HepG2 (cell line): ENCODE measurements at regions not wholly inside any gene's neighbourhood (a gene's known extent, or its start where the extent isn't known, plus 50 kb on each side); places are given as distances from the start of the nearest gene placed in this dataset.

Experiments
- ATAC-seq: fragments of 200-7000 bp; cut with Tn5 transposase; 3 replicates; pipeline ENCODE4 v1.9.1; 2020; ENCODE audit warnings: mild to moderate bottlenecking, moderate library complexity
- BruUV-seq: library from RNA; stranded (reverse); fragments of 400-500 nt; replicated peaks from 2 replicates; lab custom pipeline; 2021; lab: Mats Ljungman, UMichigan
- CTCF ChIA-PET: fragments of 300-600 bp; formaldehyde crosslinking; extraction: SDS; loops from one replicate; lab custom pipeline; 2021; ENCODE audit warnings: low total read pairs, inconsistent platforms, low intra/inter-chr PET ratio; lab: Yijun Ruan, JAX
- POLR2A ChIA-PET: fragments of 350-600 bp; sonication (Branson Sonifier 250); formaldehyde crosslinking; loops from one replicate; lab custom pipeline; 2020; ENCODE audit warnings: antibody characterized with exemption, inconsistent platforms; lab: Yijun Ruan, JAX
- DNase-seq: peaks from one replicate; pipeline ENCODE4 v3.0.0-alpha.2; 2015; ENCODE audit warnings: low spot score
- FAIRE-seq: peaks from 3 replicates; lab custom pipeline; 2011; peaks lifted over from hg19 to GRCh38; lab: Jason Lieb, UNC
- H2AFZ ChIP-seq: one replicate; pipeline ENCODE4 v1.6.1; 2011; ENCODE audit warnings: low read length, inconsistent platforms
- H3K27ac ChIP-seq: fragments of 300-600 bp; 3 replicates; pipeline ENCODE4 v1.8.0; 2011; ENCODE audit warnings: mixed run types, mild to moderate bottlenecking, mixed read lengths, low read length, inconsistent platforms; ENCODE audit not compliant: insufficient read depth; ENCODE audit errors: extremely low read length
- H3K27me3 ChIP-seq, 2 experiments: fragments of 200-600 bp in 1 of 2; 2 replicates in 1 of 2; 3 replicates in 1 of 2; pipeline versions ENCODE4 v1.6.0 to v1.8.0; 2011; ENCODE audit warnings: low read length in 2 of 2, mild to moderate bottlenecking in 2 of 2, moderate library complexity in 2 of 2, inconsistent platforms in 1 of 2; ENCODE audit not compliant: insufficient read depth in 2 of 2, control insufficient read depth in 1 of 2
- H3K36me3 ChIP-seq, 2 experiments: fragments of 200-600 bp in 1 of 2; replicated peaks in 1 of 2; 2 replicates in 1 of 2; 3 replicates in 1 of 2; pipeline versions ENCODE4 v1.5.1 to v1.8.0; 2011; ENCODE audit warnings: low read length in 2 of 2, inconsistent platforms in 1 of 2; ENCODE audit not compliant: insufficient read depth in 2 of 2, control insufficient read depth in 1 of 2
- H3K4me1 ChIP-seq: 2 replicates; pipeline ENCODE4 v1.5.1; 2012; ENCODE audit warnings: low read length, inconsistent platforms; ENCODE audit not compliant: insufficient read depth
- H3K4me2 ChIP-seq: 2 replicates; pipeline ENCODE4 v1.6.0; 2011; ENCODE audit warnings: low read depth, low read length, inconsistent platforms
- H3K4me3 ChIP-seq, 3 experiments: fragments of 200-600 bp in 1 of 3; sonication (generic), shearing (Covaris generic) in 1 of 3; replicated peaks in 1 of 3; 2 replicates each; pipeline ENCODE4 v1.5.1; 2011 to 2016; ENCODE audit warnings: low read length in 3 of 3, inconsistent platforms in 2 of 3, low read depth in 2 of 3, mild to moderate bottlenecking in 2 of 3, control low read depth in 1 of 3, mixed read lengths in 1 of 3; ENCODE audit not compliant: insufficient read depth in 1 of 3
- H3K79me2 ChIP-seq: one replicate; pipeline ENCODE4 v1.6.1; 2011; ENCODE audit warnings: low read length, inconsistent platforms; ENCODE audit not compliant: insufficient read depth
- H3K9ac ChIP-seq: 2 replicates; pipeline ENCODE4 v1.6.0; 2011; ENCODE audit warnings: mild to moderate bottlenecking, low read depth, low read length, inconsistent platforms; ENCODE audit not compliant: insufficient read depth
- H3K9me3 ChIP-seq: 2 replicates; pipeline ENCODE4 v1.5.1; 2012; ENCODE audit warnings: mild to moderate bottlenecking, low read length
- H4K20me1 ChIP-seq: 2 replicates; pipeline ENCODE4 v1.6.0; 2011; ENCODE audit warnings: inconsistent platforms, mild to moderate bottlenecking, low read length, moderate library complexity; ENCODE audit not compliant: insufficient read depth
- AHDC1 ChIP-seq: sonication (generic); formaldehyde crosslinking; IDR thresholded peaks from 2 replicates; pipeline ENCODE4 v1.5.1; 2020; ENCODE audit warnings: mild to moderate bottlenecking, missing genetic modification reagents, borderline replicate concordance
- ARID2 ChIP-seq: sonication (generic); formaldehyde crosslinking; IDR thresholded peaks from 2 replicates; pipeline ENCODE4 v1.8.1; 2022; ENCODE audit warnings: mild to moderate bottlenecking, missing genetic modification reagents, borderline replicate concordance
- ATF2 ChIP-seq: sonication (generic); formaldehyde crosslinking; IDR thresholded peaks from 2 replicates; pipeline ENCODE4 v1.4.0; 2020; ENCODE audit warnings: missing genetic modification reagents
- HNF1B ChIP-seq: sonication (generic); formaldehyde crosslinking; IDR thresholded peaks from 2 replicates; pipeline ENCODE4 v1.5.1; 2020; ENCODE audit warnings: mild to moderate bottlenecking, moderate library complexity, missing genetic modification reagents
- MAFF ChIP-seq: IDR thresholded peaks from 2 replicates; pipeline ENCODE4 v1.6.1; 2011; ENCODE audit warnings: low read depth, low read length, improper control_type of control experiment
- NR1H2 ChIP-seq: sonication (generic); formaldehyde crosslinking; IDR thresholded peaks from 2 replicates; pipeline ENCODE4 v1.8.1; 2022; ENCODE audit warnings: low read depth, missing genetic modification reagents, borderline replicate concordance
- RAD21 ChIP-seq: fragments of 450-650 bp; formaldehyde crosslinking; IDR thresholded peaks from 2 replicates; pipeline ENCODE4 v1.5.0; 2020; ENCODE audit warnings: mild to moderate bottlenecking
- ZBTB33 ChIP-seq: sonication (generic); formaldehyde crosslinking; IDR thresholded peaks from 2 replicates; pipeline ENCODE4 v1.4.0; 2020; ENCODE audit warnings: missing genetic modification reagents
- ZNF124 ChIP-seq: sonication (generic); formaldehyde crosslinking; IDR thresholded peaks from 2 replicates; pipeline ENCODE4 v1.4.0; 2020; ENCODE audit warnings: missing genetic modification reagents
- WGBS: methylation state at CpG from one replicate; pipeline ENCODE4 v1.1.6; 2017; ENCODE audit warnings: low lambda C conversion rate; 5-methylcytosine and 5-hydroxymethylcytosine counted together
- in situ Hi-C: cut with HindIII; loops from 2 replicates; pipeline ENCODE4 v1.10.0; 2017; ENCODE audit warnings: low pct_unique_long_range_greater_than_20kb; ENCODE audit not compliant: extremely low pct_ligation_motif_present
- intact Hi-C: fragments of 100-400 bp; cut with micrococcal nuclease; formaldehyde crosslinking; loops from one replicate; pipeline ENCODE4 v1.10.0; 2022; ENCODE audit not compliant: unreplicated experiment

- no peak overlapping the region for H3K4me2 ChIP-seq
- no peak overlapping the region for H3K9ac ChIP-seq
- H3K36me3 ChIP-seq, result no peaks in the 10 kb centered on the region
- H3K9me3 ChIP-seq, result no peaks in the 10 kb centered on the region
- no peak overlapping the region for H3K4me3 ChIP-seq
- WGBS, result 5% methylated on average over 4 of the region's 4 CpGs
- intact Hi-C loops, result no loop called here
- H3K27ac ChIP-seq, result no peak overlapping the region
- CTCF ChIA-PET, result no interaction called here
- no peak for FAIRE-seq
- H3K4me1 ChIP-seq, result no peaks in the 10 kb centered on the region
- POLR2A ChIA-PET, result no interaction called here
- in situ Hi-C loops, result no loop called here
- no TSS peak for BruUV-seq
- TF ChIP-seq NR1H2 (no peak), ZBTB33 (CRISPR knock-in tag) (no peak), ARID2 (CRISPR knock-in tag) (no peak), AHDC1 (no peak), ZNF124 (CRISPR knock-in tag) (no peak), RAD21 (CRISPR knock-in tag) (no peak), MAFF (no peak), ATF2 (CRISPR knock-in tag) (no peak), HNF1B (no peak)
- TF ChIP-seq, all 625 proteins: peak for 0
- H4K20me1 ChIP-seq, result no peaks in the 10 kb centered on the region
- H3K79me2 ChIP-seq, result no peaks in the 10 kb centered on the region
- H2AFZ ChIP-seq, result no peak overlapping the region
- DNase-seq, result no peak
- peaks cover 0 to 5% of the 10 kb centered on the region in 2 experiments; a peak in 1 of 5 replicates for H3K27me3 ChIP-seq
- ATAC-seq, result no peak
These were observed 154.1 kb upstream of the SNX19 start for GRCh38 chr11:131070365-131070764.
